ENCODE measurements at regions not wholly inside any gene's neighbourhood (a gene's known extent, or its start where the extent isn't known, plus 50 kb on each side); places are given as distances from the start of the nearest gene placed in this dataset.

DNA sequence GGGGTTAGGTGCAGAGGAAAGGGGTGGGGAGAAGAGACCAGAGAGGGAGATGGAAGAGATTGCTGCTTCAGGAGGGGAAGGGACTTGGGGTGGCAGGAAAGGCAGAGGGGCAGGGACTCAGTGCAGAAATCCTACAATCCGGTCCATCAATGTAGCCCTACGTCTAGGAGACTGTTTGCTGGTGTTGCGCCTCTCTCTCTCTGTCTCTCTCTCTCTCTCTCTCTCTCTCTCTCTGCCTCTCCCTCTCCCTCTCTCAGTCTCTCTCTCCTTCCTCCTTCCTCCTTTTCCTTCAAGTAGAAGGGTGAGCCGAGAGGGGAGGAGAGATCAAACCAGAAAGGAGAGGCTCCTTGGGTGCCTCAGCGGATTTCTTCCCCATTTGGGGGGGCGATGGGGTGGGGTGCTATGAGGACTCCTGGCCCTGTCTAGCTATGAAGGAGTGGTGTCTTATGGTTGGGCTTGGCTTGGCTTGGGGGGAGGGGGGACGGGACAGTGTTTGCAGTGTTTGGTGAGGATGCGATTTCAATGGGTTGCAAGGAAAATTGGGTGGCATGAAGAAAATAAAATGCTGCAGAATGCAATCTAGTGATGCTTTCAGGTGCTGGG lies 181.2 kb downstream of the TBXT start:
- DNase-seq (ENCODE audit: low read depth): no peak

DNA sequence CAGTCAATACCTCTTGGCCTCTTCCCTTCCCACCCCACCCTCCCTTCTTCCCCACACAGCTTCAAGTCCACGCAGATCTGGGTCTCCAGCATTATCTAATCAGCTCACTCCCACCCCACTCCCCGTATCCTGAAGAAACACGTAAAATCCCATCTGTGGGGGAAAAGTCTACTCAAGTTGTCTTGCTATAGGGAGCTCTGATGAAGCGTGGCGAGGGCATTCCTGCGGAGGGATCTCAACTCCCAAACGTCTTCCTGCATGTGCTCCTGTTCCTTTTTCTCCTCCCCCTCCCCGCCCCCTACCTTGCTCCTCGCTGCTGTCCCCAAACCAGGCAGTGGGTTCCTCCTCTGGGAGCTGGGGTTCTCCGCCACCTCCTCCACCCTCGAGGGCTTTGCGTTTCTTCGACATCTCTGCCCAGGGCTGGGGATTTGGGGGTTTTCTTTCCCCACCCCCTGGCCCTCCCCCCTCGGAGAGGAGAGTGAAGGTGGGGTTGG lies 181.8 kb downstream of the TBXT start:
- DNase-seq (ENCODE audit: low read depth): no peak

DNA sequence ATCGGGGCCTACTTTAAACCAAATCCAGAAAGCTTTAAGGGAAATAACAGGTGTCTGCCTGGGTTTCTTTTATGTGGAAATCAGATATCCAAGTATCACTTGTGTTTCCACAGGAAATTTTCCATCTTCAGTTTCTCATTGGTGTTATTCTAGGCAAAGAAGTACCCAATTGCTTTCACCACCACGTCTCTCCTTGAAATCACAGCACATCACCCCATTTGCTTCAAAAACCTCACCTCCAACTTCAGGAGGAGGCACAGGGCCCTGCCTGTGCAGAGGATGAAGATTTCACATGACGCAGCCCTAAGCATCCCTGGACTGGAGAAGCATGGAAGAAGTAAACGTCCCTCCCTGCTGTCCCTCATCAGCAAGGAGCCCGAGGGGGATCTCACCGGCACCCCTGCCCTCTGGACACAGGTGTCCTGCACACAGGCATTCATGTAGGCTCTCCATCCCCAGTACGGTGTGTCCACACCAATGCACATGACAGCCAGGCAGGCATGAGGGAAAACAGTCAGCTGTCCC lies 182.3 kb downstream of the TBXT start:
- no peak for DNase-seq (ENCODE audit: low read depth)

DNA sequence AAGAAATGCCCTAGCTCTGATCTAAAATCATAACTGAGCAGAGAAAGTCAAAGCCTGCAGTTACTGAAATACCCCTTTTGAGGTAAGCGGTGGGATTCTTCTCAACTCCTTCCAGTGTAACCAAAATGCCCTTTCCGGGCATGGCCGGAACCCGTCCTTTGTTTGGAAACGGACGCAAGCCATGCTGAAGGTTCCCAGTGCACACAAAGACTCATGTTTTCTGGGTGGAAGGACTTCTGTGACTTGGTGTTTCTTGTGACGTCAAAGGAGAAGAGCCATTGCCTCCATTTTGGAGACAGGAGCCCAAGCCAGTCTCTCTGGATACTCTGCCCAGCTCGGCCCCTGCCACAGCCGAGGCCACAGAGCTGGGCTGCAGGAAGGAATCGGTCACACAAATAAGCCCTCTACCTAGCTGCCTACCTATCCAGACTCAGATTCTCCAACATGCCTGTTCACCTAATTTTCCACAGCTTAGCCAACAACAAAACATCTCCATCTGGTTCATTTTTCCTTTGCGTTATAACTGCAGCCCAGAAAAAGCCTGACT lies 182.8 kb downstream of the TBXT start:
- DNase-seq (ENCODE audit: low read depth): no peak

DNA sequence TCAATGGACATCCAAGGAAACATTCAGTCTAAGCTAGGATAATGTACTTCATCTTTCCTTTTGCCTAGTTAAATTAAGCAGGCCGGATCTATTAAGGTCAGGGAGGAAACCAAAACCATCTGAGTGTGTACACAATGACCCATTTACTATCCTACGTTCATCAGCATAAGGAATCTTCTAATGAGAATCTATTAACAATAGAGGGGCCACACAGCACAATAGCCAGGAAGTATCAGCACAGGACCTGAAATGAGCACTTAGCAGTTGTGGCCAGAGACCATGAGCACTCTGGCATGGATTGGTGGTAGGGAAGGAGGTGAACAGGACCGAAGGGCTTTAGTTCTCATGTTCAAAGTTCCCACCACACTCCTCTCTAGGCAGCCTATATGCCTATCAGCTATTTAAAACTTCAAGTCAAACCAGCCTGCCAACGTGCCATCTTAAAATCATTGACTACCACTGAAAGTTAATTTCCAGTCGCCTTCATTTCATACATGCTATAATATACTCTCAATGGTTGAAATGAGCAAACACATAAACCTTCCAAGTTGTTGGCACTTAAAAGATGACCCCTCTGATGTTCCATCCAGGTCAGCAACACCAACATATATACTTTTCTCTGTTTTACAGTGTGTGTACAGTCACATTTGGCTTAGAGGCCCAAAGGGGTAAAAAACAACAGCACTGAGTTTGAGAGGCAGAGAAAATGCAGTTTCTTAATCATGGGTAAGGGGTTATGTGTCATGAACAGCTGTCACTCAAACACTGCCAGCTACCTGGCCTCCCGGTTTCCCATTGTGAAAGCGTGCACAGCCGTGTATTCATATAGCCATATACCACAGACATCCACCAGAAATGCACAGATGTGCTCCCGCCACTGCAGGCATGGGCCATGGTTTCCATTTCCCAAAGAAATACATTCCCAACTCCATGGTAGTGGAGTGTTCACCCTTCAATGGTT lies 184.3 kb downstream of the TBXT start:
- DNase-seq (ENCODE audit: low read depth): no peak

DNA sequence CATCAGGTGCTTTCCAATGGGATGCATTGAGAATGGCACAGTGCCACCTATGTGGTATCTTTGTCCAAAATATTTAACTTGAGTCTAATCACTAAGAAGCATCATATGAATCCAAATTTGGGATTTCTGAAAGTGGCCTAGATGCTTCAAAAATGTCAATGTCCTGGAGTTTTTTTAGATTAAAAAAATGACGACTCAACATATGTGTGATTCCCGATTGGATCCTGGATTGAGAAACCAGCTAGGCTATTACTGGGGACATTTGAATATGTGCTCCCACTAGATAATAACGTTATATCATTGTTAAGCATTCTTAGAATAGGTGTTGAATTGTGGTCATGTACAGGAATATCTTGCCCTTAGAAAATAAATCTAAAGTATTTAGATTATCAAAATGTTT lies 189.2 kb downstream of the TBXT start:
- DNase-seq (ENCODE audit: low read depth): no peak

DNA sequence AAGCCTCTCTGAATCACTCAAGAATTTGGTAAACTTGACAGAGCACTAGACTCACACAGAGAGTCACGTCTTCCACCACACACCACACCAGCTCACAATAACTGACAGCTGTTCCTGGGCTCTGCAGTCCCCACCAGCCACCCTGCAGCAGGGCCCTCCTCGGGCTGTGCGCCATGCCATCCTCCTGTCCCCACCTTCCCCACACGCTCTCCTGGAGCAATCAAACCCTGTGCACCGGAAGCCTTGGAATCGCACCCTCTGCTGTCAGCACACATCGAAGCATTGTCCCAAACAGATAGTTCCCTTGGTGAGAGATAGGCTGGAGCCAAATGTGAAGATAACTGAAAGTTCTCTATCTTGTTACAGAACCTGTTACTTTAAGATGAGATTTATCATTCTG lies 191.0 kb downstream of the TBXT start:
- no peak for DNase-seq (ENCODE audit: low read depth)

DNA sequence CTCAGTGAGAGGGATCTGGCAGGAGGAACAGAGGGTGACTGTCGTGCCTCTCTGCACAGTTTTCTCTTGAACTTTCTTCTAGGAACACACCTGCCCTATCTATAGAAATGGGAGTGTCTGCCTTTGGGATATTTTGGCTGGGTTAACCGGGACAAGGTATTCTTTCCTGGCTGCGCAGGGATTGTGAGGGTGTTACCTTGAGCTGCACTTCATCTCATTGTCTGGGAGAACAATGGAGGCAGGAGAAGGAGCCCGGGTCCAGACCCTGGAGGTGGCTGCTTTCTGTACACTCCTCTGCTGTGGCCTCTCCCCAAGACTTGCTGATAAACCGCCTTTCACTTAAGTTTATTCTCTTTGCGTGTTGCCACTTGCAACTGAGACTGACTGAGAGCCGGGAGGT lies 192.8 kb downstream of the TBXT start:
- no peak for DNase-seq (ENCODE audit: low read depth)

DNA sequence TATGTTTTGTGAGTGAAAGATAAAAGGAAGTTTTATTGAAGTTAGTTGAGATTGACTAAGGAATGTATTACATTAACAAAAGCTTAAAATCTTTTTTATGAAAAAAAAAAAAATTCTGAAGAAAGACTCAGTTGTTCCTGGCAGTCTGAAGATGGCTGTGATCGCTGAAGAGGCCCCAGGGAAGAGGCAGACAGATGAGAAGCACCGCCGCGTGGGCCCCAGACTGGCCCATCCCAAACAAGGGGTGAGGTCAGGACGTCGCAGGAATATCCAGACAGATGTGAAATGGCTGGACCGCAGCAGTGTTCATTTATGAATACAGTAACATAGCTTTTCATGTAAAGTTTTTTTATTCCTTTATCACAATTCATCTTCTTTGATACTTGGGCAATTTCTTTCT lies 194.2 kb downstream of the TBXT start:
- no peak for DNase-seq (ENCODE audit: low read depth)

DNA sequence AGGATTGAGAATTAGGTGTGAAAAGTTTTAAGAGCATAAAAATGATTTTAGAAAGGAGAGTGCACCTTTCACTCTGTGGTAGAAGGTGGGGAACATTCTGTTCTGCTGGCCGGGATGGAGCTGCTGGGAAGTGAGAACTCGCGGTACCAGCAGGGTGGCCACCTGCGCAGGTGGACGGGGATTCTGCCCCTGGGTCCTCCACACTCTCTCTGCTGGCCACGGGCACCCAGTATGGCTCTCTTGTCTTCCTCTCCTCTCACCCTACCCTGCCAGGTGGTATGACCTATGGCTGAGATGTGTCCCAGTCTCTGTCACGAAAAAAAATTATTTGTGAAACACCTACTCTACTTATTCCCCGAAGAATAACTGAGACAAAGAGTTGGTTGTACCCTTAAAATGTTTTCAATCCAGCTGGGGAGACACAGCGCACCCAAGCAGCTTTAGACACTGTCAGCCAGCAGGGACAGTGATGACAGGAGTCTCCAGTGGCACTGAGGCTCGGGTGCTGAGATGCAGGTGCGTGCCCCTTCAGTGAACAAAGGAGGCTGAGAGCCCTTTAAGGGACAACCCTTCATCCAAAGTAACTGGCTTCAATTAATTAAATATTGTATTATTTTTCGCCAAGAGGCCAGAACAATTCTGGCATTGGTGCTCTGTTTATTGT lies 195.4 kb downstream of the TBXT start:
- DNase-seq (ENCODE audit: low read depth): no peak

DNA sequence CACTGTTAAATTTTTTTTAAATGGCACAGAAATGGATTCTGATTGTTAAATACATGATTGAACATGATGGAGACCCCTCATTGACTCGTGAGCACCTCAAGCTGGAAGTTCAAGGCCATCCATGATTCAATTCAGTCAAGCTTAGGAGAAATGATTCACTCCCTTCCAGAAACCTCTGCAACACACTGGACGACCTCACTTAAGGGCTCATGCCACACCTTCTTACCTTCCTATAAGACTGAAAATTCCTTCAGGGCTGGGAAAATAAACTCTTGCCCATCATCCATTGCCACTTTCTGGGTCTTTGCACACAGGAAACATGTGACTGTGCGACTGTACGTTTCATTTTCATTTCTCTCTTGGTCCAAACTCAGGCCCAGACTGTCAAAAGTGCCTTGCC lies 196.4 kb downstream of the TBXT start:
- no peak for DNase-seq (ENCODE audit: low read depth)

DNA sequence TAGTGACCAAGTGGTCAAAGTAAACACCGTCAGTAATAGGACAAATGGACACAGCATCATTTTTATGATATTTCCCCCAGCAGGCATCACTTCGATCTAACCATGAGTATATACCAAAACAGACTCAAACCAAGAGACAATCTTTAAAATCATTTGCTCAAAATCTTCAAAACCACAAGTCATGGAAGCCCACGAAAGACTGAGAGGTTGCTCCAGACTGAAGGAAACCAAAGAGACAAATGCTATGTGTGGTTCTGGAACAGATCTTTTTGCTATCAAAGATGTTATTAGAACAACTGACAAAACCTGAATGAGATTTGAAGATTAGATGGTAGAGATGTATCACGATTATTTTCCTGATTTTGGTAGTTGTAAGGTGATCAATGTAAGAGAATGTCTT lies 197.7 kb downstream of the TBXT start:
- no peak for DNase-seq (ENCODE audit: low read depth)

DNA sequence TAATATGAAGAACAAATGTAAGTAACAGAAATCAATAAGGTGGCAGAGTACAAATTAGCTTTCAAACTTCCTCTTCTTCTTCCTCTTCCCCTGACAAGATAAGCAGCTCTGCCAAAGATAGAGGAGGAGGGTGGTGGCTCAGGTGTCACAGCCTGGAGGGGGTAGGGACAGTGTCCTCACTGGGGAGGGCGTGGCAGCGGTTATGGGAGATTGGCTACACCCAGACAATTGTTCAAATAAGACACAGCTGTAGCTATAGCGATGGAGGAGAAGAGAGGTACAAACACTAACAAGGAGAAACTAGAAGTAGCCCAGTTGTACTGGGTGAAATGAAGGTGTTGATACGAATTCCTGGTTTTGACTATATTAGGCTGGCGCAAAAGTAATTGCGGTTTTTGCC lies 198.5 kb downstream of the TBXT start:
- no peak for DNase-seq (ENCODE audit: low read depth)

DNA sequence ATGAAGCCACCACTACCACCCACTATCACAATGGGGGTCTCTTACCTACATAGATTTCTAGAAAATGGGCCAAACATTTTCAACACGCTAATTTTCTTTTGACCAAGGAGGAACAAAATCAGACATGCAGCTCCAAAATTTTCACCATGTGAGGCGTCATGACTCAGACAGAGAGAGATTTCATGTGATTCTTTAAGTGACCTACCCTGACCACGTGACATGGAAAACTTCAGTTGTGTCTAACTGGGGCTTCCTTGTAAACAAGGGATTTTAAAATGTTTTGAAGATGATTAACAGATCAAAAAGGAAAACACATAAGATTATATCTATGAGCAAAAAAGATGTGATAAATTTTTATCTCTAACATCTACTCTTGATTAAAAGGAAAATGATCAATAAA lies 199.2 kb downstream of the TBXT start:
- DNase-seq (ENCODE audit: low read depth): no peak

DNA sequence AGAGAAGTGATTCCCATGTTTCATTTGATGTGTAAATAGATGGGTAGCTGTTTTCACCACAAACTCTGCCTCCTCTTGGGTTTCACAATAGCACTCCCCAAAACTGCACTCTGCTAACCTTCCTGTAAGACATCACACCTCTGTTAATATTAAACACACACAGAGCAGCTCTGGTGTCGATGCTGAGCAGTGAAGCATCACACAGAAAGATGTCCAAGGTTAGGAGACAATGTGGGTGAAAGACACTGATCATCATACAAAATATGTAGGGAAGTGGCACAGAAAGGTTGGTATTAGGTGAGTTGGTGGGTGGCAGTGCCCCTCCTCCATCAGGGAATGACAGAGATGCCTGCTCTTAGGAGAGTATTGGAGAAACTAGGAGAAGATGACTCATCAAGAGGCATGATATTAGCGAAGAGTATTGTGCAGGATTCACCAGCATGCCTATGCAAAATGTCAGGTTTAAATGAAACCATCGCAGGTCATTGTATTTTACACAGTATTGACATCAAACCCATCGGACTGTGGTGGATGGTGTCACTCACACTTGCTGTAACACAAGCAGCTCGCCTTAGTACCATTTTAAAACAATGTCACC lies 199.7 kb downstream of the TBXT start:
- DNase-seq (ENCODE audit: low read depth): no peak

DNA sequence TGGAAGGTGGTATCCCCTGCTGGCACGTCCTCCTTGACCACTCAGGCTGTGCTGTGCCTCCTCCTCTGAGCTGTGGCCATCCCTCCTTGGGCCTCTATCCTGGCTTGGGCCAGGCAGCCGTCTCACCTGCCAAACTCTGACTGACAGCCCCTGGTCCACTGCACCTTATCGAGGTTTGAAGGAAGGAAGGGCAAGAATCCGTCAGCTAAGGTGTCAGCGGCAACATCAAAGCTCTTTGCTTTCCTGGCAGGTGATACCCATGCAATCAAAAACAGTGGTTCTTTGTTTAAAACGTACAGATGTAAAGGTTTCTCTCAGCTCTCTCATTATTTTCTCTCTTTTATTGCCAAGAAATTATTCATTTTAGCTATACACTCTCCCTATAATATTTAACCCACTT lies 203.9 kb downstream of the TBXT start:
- no peak for DNase-seq (ENCODE audit: low read depth)

DNA sequence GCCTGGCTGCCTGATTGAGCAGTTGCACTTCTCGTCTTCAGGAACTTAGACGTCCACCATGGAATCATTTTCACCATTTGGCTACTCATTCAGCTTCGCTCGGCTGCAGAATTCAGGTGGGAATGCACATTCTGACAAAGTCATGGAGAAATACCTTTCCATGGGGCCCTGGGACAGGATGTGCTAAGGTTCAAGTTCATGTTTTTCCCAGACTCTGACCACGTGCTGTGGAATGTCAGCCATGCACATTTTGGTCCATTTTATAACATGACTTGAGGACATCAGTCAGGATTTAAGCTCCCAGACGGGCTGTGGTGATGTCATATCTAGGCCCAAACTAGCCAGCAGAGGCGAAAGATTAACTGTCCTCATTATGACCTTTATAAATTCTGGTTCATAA lies 205.3 kb downstream of the TBXT start:
- DNase-seq (ENCODE audit: low read depth): no peak

DNA sequence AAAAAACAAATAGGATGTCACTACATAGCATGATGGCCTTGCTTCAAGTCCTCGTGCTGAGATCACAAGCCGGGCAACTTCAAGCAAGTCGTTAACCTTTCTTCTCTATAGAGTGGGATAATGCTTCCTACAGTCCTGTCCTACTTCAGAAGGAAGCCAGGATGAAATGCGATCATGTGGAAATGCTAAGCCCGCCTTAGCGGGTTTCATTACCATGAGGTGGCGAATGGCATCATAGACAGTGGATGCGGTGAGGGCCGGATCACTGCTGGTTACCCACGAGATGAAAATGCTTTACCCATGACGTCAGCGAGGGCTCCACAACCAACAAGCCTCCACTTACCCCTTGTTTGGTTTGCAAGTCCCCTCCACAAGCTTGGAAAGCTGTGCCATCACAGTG lies 206.4 kb downstream of the TBXT start:
- DNase-seq (ENCODE audit: low read depth): no peak

DNA sequence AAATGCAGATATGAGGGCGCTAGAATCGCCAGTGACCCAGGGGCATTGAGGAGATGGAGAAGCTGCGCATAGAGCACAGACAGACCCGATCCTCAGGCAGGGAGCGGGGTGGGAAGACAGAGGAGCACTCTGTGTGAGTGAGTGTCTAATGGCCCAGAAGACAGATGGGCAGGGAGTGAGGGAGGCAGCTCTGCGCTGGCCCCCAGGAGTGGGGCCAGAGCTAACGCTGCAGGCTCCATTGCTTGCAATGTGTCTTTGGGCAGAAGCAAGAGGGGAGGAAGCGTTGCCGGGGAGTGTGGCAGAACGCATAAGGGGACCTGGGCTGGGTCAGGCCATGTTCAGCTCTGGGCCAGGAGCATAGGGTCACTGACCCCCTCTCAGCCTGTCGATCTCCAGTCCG lies 207.0 kb downstream of the TBXT start:
- DNase-seq (ENCODE audit: low read depth): no peak

DNA sequence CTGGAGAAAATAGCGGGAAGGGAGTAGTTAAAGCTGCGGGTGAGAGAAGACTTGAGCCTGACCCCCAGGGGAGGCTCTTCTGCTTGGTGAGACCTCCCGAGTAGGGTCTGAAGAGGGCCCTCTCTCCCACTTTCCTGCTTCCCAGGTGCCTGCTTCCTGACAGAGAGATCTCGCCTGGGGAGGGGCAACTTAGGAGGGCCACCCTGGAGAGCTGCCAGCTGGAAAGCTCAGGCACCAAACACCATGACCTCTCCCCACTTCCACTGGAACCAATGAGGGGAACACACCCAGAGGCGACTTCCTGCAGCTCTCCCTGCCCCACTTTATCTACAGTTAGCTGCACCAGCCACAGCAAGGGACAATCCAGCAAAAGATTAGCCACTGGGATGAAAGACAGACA lies 208.0 kb downstream of the TBXT start:
- DNase-seq (ENCODE audit: low read depth): no peak

DNA sequence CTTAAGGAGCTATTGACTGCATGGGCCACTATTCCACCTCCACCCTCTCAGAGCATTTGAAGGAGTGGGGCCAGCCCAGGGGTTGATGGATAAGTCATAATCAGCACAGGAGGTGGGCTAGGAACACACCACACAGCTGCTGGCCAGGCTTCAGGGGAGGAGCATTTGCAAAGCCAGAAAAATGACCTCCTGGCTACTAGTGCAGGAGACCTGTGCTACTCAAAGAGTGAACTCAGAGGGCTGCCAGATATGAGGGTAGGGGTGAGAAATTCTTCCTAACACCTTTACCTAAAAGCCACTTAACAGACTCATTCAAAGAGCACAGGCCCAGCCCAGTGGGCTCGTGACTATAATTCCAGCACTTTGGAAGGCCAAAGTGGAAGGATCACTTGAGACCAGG lies 210.8 kb downstream of the TBXT start:
- no peak for DNase-seq (ENCODE audit: low read depth)

DNA sequence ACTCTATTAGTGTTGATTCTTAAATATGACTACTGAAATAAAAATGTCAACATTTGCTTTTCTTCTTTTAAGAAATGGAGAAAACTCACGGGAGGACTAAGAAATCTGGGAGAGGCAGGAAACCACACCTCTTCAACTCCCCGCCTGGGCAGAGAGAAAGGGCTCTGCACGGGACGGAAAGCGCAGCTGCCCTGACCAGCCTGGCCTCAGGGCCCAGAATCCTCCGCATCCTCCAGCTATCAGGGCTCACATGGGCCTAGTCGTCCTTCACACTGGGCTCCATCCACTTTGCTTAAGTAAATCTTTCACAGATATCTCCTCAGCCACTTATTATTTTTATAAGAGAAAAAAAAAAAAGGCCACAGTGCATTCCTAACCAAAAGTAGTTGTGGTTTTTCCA lies 215.1 kb downstream of the TBXT start:
- no peak for DNase-seq (ENCODE audit: low read depth)
